ENCODE measurements at regions not wholly inside any gene's neighbourhood (a gene's known extent, or its start where the extent isn't known, plus 50 kb on each side); places are given as distances from the start of the nearest gene placed in this dataset.

DNA sequence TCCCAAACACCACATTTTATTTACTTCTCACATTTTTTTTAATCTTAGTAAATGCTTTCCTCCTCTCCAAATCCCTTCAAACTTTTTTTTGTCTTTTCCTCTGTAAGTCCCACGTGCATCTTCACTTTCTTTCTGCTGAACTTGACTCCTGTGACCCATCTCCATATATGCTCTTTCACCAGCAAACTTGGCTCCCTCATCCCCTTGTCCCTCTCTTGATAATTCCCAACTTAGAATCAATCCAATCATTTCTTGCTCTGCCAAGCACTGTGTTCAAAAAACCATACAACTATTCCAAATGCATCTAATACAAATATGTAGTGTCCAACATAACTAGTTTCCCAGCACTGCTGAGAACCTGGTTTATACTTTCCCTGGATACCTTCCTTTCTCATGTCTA, 519.4 kb downstream of the HDGFL1 start:
- Mint-ChIP-seq H3K36me3 (ENCODE audit: unreplicated experiment) (no peaks in the 10 kb centered on the region), H3K27ac (ENCODE audit: unreplicated experiment) (no peak overlapping the region), H3K4me1 (ENCODE audit: low read depth, unreplicated experiment) (no peaks in the 10 kb centered on the region), H3K4me3 (ENCODE audit: unreplicated experiment) (no peak overlapping the region), H3K27me3 (ENCODE audit: unreplicated experiment) (no peaks in the 10 kb centered on the region), H3K9me3 (ENCODE audit: unreplicated experiment) (no peaks in the 10 kb centered on the region)
- no peak for TF ChIP-seq CTCF (IDR thresholded peaks at IDR 0.05; ENCODE audit: partially characterized antibody, unreplicated experiment)
- DNase-seq, result no peak

- H3K36me3 Mint-ChIP-seq (ENCODE audit: unreplicated experiment), result peaks cover 7% of the 10 kb centered on the region
- H3K4me3 Mint-ChIP-seq (ENCODE audit: unreplicated experiment), result no peak overlapping the region
- H3K27ac Mint-ChIP-seq (ENCODE audit: unreplicated experiment), result no peak overlapping the region
- TF ChIP-seq CTCF (IDR thresholded peaks at IDR 0.05; ENCODE audit: partially characterized antibody, unreplicated experiment), result no peak
- H3K27me3 Mint-ChIP-seq (ENCODE audit: unreplicated experiment), result peaks cover 1% of the 10 kb centered on the region
- DNase-seq, result no peak
- no peaks in the 10 kb centered on the region for H3K9me3 Mint-ChIP-seq (ENCODE audit: unreplicated experiment)
- no peaks in the 10 kb centered on the region for H3K4me1 Mint-ChIP-seq (ENCODE audit: low read depth, unreplicated experiment)
Measured at GRCh38 chr6:23089981-23090380, 520.6 kb downstream of the HDGFL1 start.

- H3K36me3 Mint-ChIP-seq (ENCODE audit: unreplicated experiment), result peaks cover 19% of the 10 kb centered on the region
- H3K4me1 Mint-ChIP-seq (ENCODE audit: low read depth, unreplicated experiment), result no peaks in the 10 kb centered on the region
- no peak overlapping the region for H3K27ac Mint-ChIP-seq (ENCODE audit: unreplicated experiment)
- peaks cover 1% of the 10 kb centered on the region for H3K27me3 Mint-ChIP-seq (ENCODE audit: unreplicated experiment)
- TF ChIP-seq CTCF (IDR thresholded peaks at IDR 0.05; ENCODE audit: partially characterized antibody, unreplicated experiment), result no peak
- no peak overlapping the region for H3K4me3 Mint-ChIP-seq (ENCODE audit: unreplicated experiment)
- H3K9me3 Mint-ChIP-seq (ENCODE audit: unreplicated experiment), result peaks cover 2% of the 10 kb centered on the region
- no peak for DNase-seq
Measured at GRCh38 chr6:23091795-23092194, 522.4 kb downstream of the HDGFL1 start.

GRCh38 chr6:23096876-23097275, 527.5 kb downstream of the HDGFL1 start:
- TF ChIP-seq CTCF (IDR thresholded peaks at IDR 0.05; ENCODE audit: partially characterized antibody, unreplicated experiment), result no peak
- Mint-ChIP-seq H3K4me3 (ENCODE audit: unreplicated experiment) (no peak overlapping the region), H3K27me3 (ENCODE audit: unreplicated experiment) (peaks cover 1% of the 10 kb centered on the region), H3K36me3 (ENCODE audit: unreplicated experiment) (peaks cover 23% of the 10 kb centered on the region), H3K4me1 (ENCODE audit: low read depth, unreplicated experiment) (no peaks in the 10 kb centered on the region), H3K9me3 (ENCODE audit: unreplicated experiment) (peaks cover 2% of the 10 kb centered on the region), H3K27ac (ENCODE audit: unreplicated experiment) (no peak overlapping the region)
- no peak for DNase-seq

GRCh38 chr6:23097566-23097965, 528.2 kb downstream of the HDGFL1 start:
- no peak for DNase-seq
- Mint-ChIP-seq H3K36me3 (ENCODE audit: unreplicated experiment) (peaks cover 23% of the 10 kb centered on the region), H3K27ac (ENCODE audit: unreplicated experiment) (no peak overlapping the region), H3K9me3 (ENCODE audit: unreplicated experiment) (peaks cover 2% of the 10 kb centered on the region), H3K27me3 (ENCODE audit: unreplicated experiment) (peaks cover 1% of the 10 kb centered on the region), H3K4me3 (ENCODE audit: unreplicated experiment) (no peak overlapping the region), H3K4me1 (ENCODE audit: low read depth, unreplicated experiment) (no peaks in the 10 kb centered on the region)
- no peak for TF ChIP-seq CTCF (IDR thresholded peaks at IDR 0.05; ENCODE audit: partially characterized antibody, unreplicated experiment)
